K562 (cell line): ENCODE measurements at regions not wholly inside any gene's neighbourhood (a gene's known extent, or its start where the extent isn't known, plus 50 kb on each side); places are given as distances from the start of the nearest gene placed in this dataset.

Source experiments
- ATAC-seq: fragments of 200-7000 bp; cut with Tn5 transposase; 3 replicates; pipeline ENCODE4 v1.9.1; 2020; ENCODE audit warnings: moderate library complexity
- BruUV-seq: library from RNA; stranded (reverse); fragments of 400-500 nt; replicated peaks from 2 replicates; lab custom pipeline; 2021; lab: Mats Ljungman, UMichigan
- CTCF ChIA-PET: fragments of 300-600 bp; formaldehyde crosslinking; extraction: SDS; loops from one replicate; lab custom pipeline; 2021; ENCODE audit warnings: low intra/inter-chr PET ratio; lab: Yijun Ruan, JAX
- POLR2A ChIA-PET: fragments of 300-600, 350-650 bp; sonication (Branson Sonifier 250); formaldehyde crosslinking; extraction: SDS; loops from one replicate; lab custom pipeline; 2021; ENCODE audit warnings: antibody characterized with exemption, inconsistent platforms; lab: Yijun Ruan, JAX
- DNase-seq, 4 experiments: peaks; one replicate each; pipeline versions ENCODE4 v3.0.0 to v3.0.0-alpha.2; 2011 to 2018; ENCODE audit warnings: low spot score in 3 of 4, mixed read lengths in 3 of 4; ENCODE audit errors: extremely low read depth in 1 of 4
- FAIRE-seq: peaks from 2 replicates; lab custom pipeline; 2011; peaks lifted over from hg19 to GRCh38; lab: Jason Lieb, UNC
- H2AFZ ChIP-seq: 2 replicates; pipeline ENCODE4 v1.6.0; 2011; ENCODE audit warnings: low read depth, low read length, control low read depth, inconsistent platforms
- H3K27ac ChIP-seq: fragments of 200-600 bp; 3 replicates; pipeline ENCODE4 v1.8.0; 2011; ENCODE audit warnings: low read depth, mild to moderate bottlenecking, control low read depth, inconsistent platforms, low read length, moderate library complexity, mixed read lengths; ENCODE audit errors: extremely low read depth
- H3K27me3 ChIP-seq, 2 experiments: fragments of 300-600 bp in 1 of 2; 2 replicates in 1 of 2; 3 replicates in 1 of 2; pipeline versions ENCODE4 v1.6.0 to v1.8.0; 2011; ENCODE audit warnings: inconsistent platforms in 2 of 2, low read length in 2 of 2, mild to moderate bottlenecking in 1 of 2, mixed read lengths in 1 of 2, moderate library complexity in 1 of 2; ENCODE audit not compliant: control insufficient read depth in 2 of 2, insufficient read depth in 2 of 2
- H3K36me3 ChIP-seq: fragments of 300-600 bp; 3 replicates; pipeline ENCODE4 v1.8.0; 2011; ENCODE audit warnings: mild to moderate bottlenecking, low read length, inconsistent platforms; ENCODE audit not compliant: control insufficient read depth, insufficient read depth
- H3K4me1 ChIP-seq, 2 experiments: fragments of 200-600 bp in 1 of 2; replicated peaks in 1 of 2; 2 replicates in 1 of 2; 3 replicates in 1 of 2; pipeline versions ENCODE4 v1.5.1 to v1.8.0; 2011; ENCODE audit warnings: inconsistent platforms in 2 of 2, low read length in 2 of 2, mild to moderate bottlenecking in 1 of 2, mixed read lengths in 1 of 2, moderate library complexity in 1 of 2; ENCODE audit not compliant: control insufficient read depth in 2 of 2, insufficient read depth in 2 of 2
- H3K4me2 ChIP-seq: 2 replicates; pipeline ENCODE4 v1.6.1; 2011; ENCODE audit warnings: low read length, control low read depth, inconsistent platforms, mixed read lengths; ENCODE audit not compliant: insufficient read depth
- H3K4me3 ChIP-seq: fragments of 200-600 bp; sonication (generic), shearing (Covaris generic); 2 replicates; pipeline ENCODE4 v1.5.1; 2016; ENCODE audit warnings: control low read depth, inconsistent platforms
- H3K79me2 ChIP-seq: fragments of 200-600 bp; 3 replicates; pipeline ENCODE4 v1.8.0; 2011; ENCODE audit warnings: low read length, inconsistent platforms; ENCODE audit not compliant: control insufficient read depth, insufficient read depth
- H3K9ac ChIP-seq, 2 experiments: 2 replicates each; pipeline versions ENCODE4 v1.6.0 to v1.6.1; 2011; ENCODE audit warnings: low read depth in 2 of 2, low read length in 2 of 2, control low read depth in 1 of 2, inconsistent platforms in 1 of 2, mild to moderate bottlenecking in 1 of 2, mixed read lengths in 1 of 2; ENCODE audit not compliant: insufficient read depth in 1 of 2
- H3K9me1 ChIP-seq: one replicate; pipeline ENCODE4 v1.6.0; 2011; ENCODE audit warnings: inconsistent platforms, mild to moderate bottlenecking, low read length, moderate library complexity; ENCODE audit not compliant: control insufficient read depth, insufficient read depth
- H3K9me3 ChIP-seq: replicated peaks from 2 replicates; pipeline ENCODE4 v1.5.1; 2011; ENCODE audit warnings: low read depth, low read length, inconsistent platforms; ENCODE audit not compliant: control insufficient read depth, insufficient read depth
- H4K20me1 ChIP-seq: replicated peaks from 2 replicates; pipeline ENCODE4 v1.6.1; 2011; ENCODE audit warnings: low read length, inconsistent platforms, mixed read lengths; ENCODE audit not compliant: control insufficient read depth, insufficient read depth
- CC2D1A ChIP-seq: fragments of 450-650 bp; IDR thresholded peaks from 2 replicates; pipeline ENCODE4 v1.6.1; 2017; ENCODE audit warnings: mild to moderate bottlenecking
- CEBPB ChIP-seq: fragments of 450-650 bp; IDR thresholded peaks from 2 replicates; pipeline ENCODE4 v1.6.1; 2016; ENCODE audit warnings: missing genetic modification characterization, missing compliant biosample characterization
- DLX4 ChIP-seq: fragments of 250-450 bp; sonication (Bioruptor Pico); IDR thresholded peaks from 2 replicates; pipeline ENCODE4 v1.6.1; 2021; ENCODE audit warnings: mild to moderate bottlenecking
- E2F1 ChIP-seq: sonication (generic); formaldehyde crosslinking; IDR thresholded peaks from 2 replicates; pipeline ENCODE4 v1.8.1; 2023; ENCODE audit warnings: mild to moderate bottlenecking, missing genetic modification reagents, moderate library complexity
- ELK1 ChIP-seq: sonication (generic); formaldehyde crosslinking; IDR thresholded peaks from 2 replicates; pipeline ENCODE4 v1.8.1; 2022; ENCODE audit warnings: missing genetic modification reagents
- HDAC2 ChIP-seq: fragments of 450-650 bp; IDR thresholded peaks from 2 replicates; pipeline ENCODE4 v1.6.1; 2016; ENCODE audit warnings: mild to moderate bottlenecking
- HMG20A ChIP-seq: fragments of 450-650 bp; formaldehyde crosslinking; conservative IDR thresholded peaks from 2 replicates; pipeline ENCODE4 v1.4.0; 2020; ENCODE audit warnings: mild to moderate bottlenecking, mixed read lengths
- JUNB ChIP-seq: fragments of 450-650 bp; formaldehyde crosslinking; conservative IDR thresholded peaks from 2 replicates; pipeline ENCODE4 v1.4.0; 2020; ENCODE audit warnings: mild to moderate bottlenecking
- KDM4B ChIP-seq, 2 experiments: fragments of 450-650 bp in 1 of 2; sonication (generic) in 1 of 2; IDR thresholded peaks; 2 replicates each; pipeline ENCODE4 v1.6.1; 2016 to 2017; ENCODE audit warnings: borderline replicate concordance in 2 of 2, antibody characterized with exemption in 1 of 2, low read depth in 1 of 2, mild to moderate bottlenecking in 1 of 2
- SIX5 ChIP-seq, 2 experiments: IDR thresholded peaks; 2 replicates each; pipeline ENCODE4 v1.6.1; 2011; ENCODE audit warnings: low read length in 2 of 2, borderline replicate concordance in 1 of 2, low read depth in 1 of 2, mild to moderate bottlenecking in 1 of 2, moderate library complexity in 1 of 2; ENCODE audit not compliant: insufficient read depth in 1 of 2
- SMARCC2 ChIP-seq: fragments of 450-650 bp; IDR thresholded peaks from 2 replicates; pipeline ENCODE4 v1.6.1; 2017; ENCODE audit warnings: antibody characterized with exemption, moderate library complexity, mild to moderate bottlenecking, low read depth
- TOE1 ChIP-seq, 2 experiments: fragments of 450-650 bp in 1 of 2; sonication (generic) in 1 of 2; formaldehyde crosslinking in 1 of 2; IDR thresholded peaks; 2 replicates each; pipeline versions ENCODE4 v1.7.1 to v1.8.0; 2016 to 2022; ENCODE audit warnings: borderline replicate concordance in 2 of 2, mild to moderate bottlenecking in 2 of 2, antibody characterized with exemption in 1 of 2, inconsistent platforms in 1 of 2, low read depth in 1 of 2, missing genetic modification reagents in 1 of 2, moderate library complexity in 1 of 2
- ZBED1 ChIP-seq: IDR thresholded peaks from 2 replicates; pipeline ENCODE4 v1.6.1; 2014
- ZNF133 ChIP-seq: fragments of 250-450 bp; sonication (Bioruptor Pico); IDR thresholded peaks from 2 replicates; pipeline ENCODE4 v1.4.0; 2020; ENCODE audit warnings: mild to moderate bottlenecking
- ZNF174 ChIP-seq: fragments of 250-450 bp; sonication (Bioruptor Pico); IDR thresholded peaks from 2 replicates; pipeline ENCODE4 v1.4.0; 2020; ENCODE audit warnings: mild to moderate bottlenecking
- ZNF316 ChIP-seq: fragments of 450-650 bp; IDR thresholded peaks from 2 replicates; pipeline ENCODE4 v1.6.1; 2016
- ZNF324 ChIP-seq: fragments of 250-450 bp; sonication (Bioruptor Pico); IDR thresholded peaks from 2 replicates; pipeline ENCODE4 v1.4.0; 2020; ENCODE audit warnings: mild to moderate bottlenecking
- ZNF445 ChIP-seq: fragments of 250-450 bp; sonication (Bioruptor Pico); IDR thresholded peaks from 2 replicates; pipeline ENCODE4 v1.4.0; 2020; ENCODE audit warnings: low read depth, mild to moderate bottlenecking, moderate library complexity
- WGBS: fragments of 100-300 bp; shearing (Covaris generic); methylation state at CpG from one replicate; pipeline ENCODE4 v1.1.6; 2016; ENCODE audit warnings: low coverage, mixed read lengths; ENCODE audit not compliant: insufficient coverage; ENCODE audit errors: missing lambda C conversion rate; 5-methylcytosine and 5-hydroxymethylcytosine counted together
- in situ Hi-C: fragments of 300-500 bp; cut with MboI; formaldehyde crosslinking; loops from 4 replicates; pipeline ENCODE4 v1.15.0; 2018; ENCODE audit warnings: inconsistent platforms, mixed read lengths
- intact Hi-C: fragments of 100-400 bp; cut with micrococcal nuclease; formaldehyde crosslinking; loops from 2 replicates; pipeline ENCODE4 v1.14.2; 2022

GRCh38 chr12:43004141-43004540, 414.6 kb upstream of the PRICKLE1 start:
- Histone ChIP-seq H4K20me1 (no peaks in the 10 kb centered on the region), H3K4me3 (no peak overlapping the region), H3K27me3 (no peaks in the 10 kb centered on the region), H3K9me1 (no peaks in the 10 kb centered on the region), H3K36me3 (no peaks in the 10 kb centered on the region), H3K9me3 (no peaks in the 10 kb centered on the region; the same call in 1 of the 2 replicates), H2AFZ (no peak overlapping the region), H3K79me2 (no peaks in the 10 kb centered on the region), H3K27ac (no peak overlapping the region), H3K4me2 (no peak overlapping the region), H3K4me1 (no peaks in the 10 kb centered on the region), H3K9ac (no peak overlapping the region)
- ChIA-PET CTCF (no interaction called here), POLR2A (no interaction called here)
- in situ Hi-C loops (no loop called here), intact Hi-C loops (no loop called here)
- TF ChIP-seq E2F1 (CRISPR knock-in tag) (no peak), HDAC2 (no peak), KDM4B (IDR thresholded peaks at IDR 0.05; ENCODE audit: borderline replicate concordance in 2 of 2, low read depth in 1 of 2) (no peak), ZNF133 (no peak), ZNF445 (CRISPR knock-in tag) (no peak), SMARCC2 (no peak), ELK1 (CRISPR knock-in tag) (no peak), HMG20A (CRISPR knock-in tag) (no peak), DLX4 (CRISPR knock-in tag) (no peak), CC2D1A (no peak), ZNF324 (CRISPR knock-in tag) (no peak), ZNF316 (no peak), ZBED1 (no peak), SIX5 (IDR thresholded peaks at IDR 0.05; ENCODE audit: borderline replicate concordance in 1 of 2, insufficient read depth in 1 of 2, low read depth in 1 of 2, low read length in 2 of 2) (no peak), CEBPB (tag) (no peak), TOE1 (IDR thresholded peaks at IDR 0.05; ENCODE audit: borderline replicate concordance) (no peak), TOE1 (CRISPR knock-in tag; IDR thresholded peaks at IDR 0.05; ENCODE audit: borderline replicate concordance, low read depth) (no peak), JUNB (no peak), ZNF174 (CRISPR knock-in tag) (no peak)
- DNase-seq: no peak
- WGBS: 3% methylated on average over 2 of the region's 2 CpGs
- no TSS peak for BruUV-seq
- ATAC-seq: no peak
- FAIRE-seq: no peak
